KMS-11 (cell line): ENCODE measurements at regions not wholly inside any gene's neighbourhood (a gene's known extent, or its start where the extent isn't known, plus 50 kb on each side); places are given as distances from the start of the nearest gene placed in this dataset.

Experiments
- H2AFZ ChIP-seq: fragments of 200-600 bp; sonication (generic); 2 replicates; pipeline ENCODE4 v1.6.1; 2016; ENCODE audit warnings: antibody characterized with exemption, mixed run types, low read depth
- H3K27ac ChIP-seq: fragments of 200-600 bp; sonication (generic); 2 replicates; pipeline ENCODE4 v1.6.1; 2016; ENCODE audit warnings: mild to moderate bottlenecking, mixed run types
- H3K27me3 ChIP-seq: fragments of 200-600 bp; sonication (generic); 2 replicates; pipeline ENCODE4 v1.6.1; 2017; ENCODE audit warnings: mild to moderate bottlenecking, low read depth, mixed run types, moderate library complexity; ENCODE audit not compliant: insufficient read depth
- H3K36me3 ChIP-seq: fragments of 200-600 bp; sonication (generic); 2 replicates; pipeline ENCODE4 v1.6.1; 2017; ENCODE audit warnings: mild to moderate bottlenecking, mixed run types; ENCODE audit not compliant: insufficient read depth
- H3K4me1 ChIP-seq: fragments of 200-600 bp; sonication (generic); 2 replicates; pipeline ENCODE4 v1.6.1; 2016; ENCODE audit warnings: mild to moderate bottlenecking, low read depth, mixed run types; ENCODE audit not compliant: poor library complexity, severe bottlenecking
- H3K4me2 ChIP-seq: fragments of 200-600 bp; sonication (generic); 2 replicates; pipeline ENCODE4 v1.7.0; 2016; ENCODE audit warnings: mild to moderate bottlenecking, mixed run types
- H3K4me3 ChIP-seq: fragments of 200-600 bp; sonication (generic); IDR thresholded peaks from 2 replicates; pipeline ENCODE4 v1.6.1; 2017; ENCODE audit warnings: low read depth, low read length, mixed read lengths; ENCODE audit not compliant: insufficient read depth
- H3K79me2 ChIP-seq: fragments of 200-600 bp; sonication (generic); 2 replicates; pipeline ENCODE4 v1.6.1; 2016; ENCODE audit warnings: low read depth, mixed run types; ENCODE audit not compliant: insufficient read depth
- H3K9ac ChIP-seq: fragments of 200-600 bp; sonication (generic); 2 replicates; pipeline ENCODE4 v1.6.1; 2016; ENCODE audit warnings: mild to moderate bottlenecking, mixed run types
- H4K20me1 ChIP-seq: fragments of 200-600 bp; sonication (generic); 2 replicates; pipeline ENCODE4 v1.6.1; 2016; ENCODE audit warnings: mild to moderate bottlenecking, mixed run types; ENCODE audit not compliant: insufficient read depth
- CTCF ChIP-seq: fragments of 200-600 bp; sonication (generic); conservative IDR thresholded peaks from 2 replicates; pipeline ENCODE4 v1.6.1; 2017; ENCODE audit warnings: low read depth, mild to moderate bottlenecking, antibody characterized with exemption, low read length, moderate library complexity, mixed read lengths

- H3K36me3 ChIP-seq, result no peaks in the 10 kb centered on the region; the same call in 1 of the 2 replicates
Observed at GRCh38 chr16:31707743-31708335, 165.8 kb upstream of the ZNF267 start.

GRCh38 chr16:31708348-31708747 lies 165.3 kb upstream of the ZNF267 start:
- H3K4me2 ChIP-seq, result no peak overlapping the region
- no peaks in the 10 kb centered on the region; the same call in 1 of the 2 replicates for H3K36me3 ChIP-seq
- no peak overlapping the region for H3K4me3 ChIP-seq
- no peak overlapping the region for H2AFZ ChIP-seq
- peaks cover 4% of the 10 kb centered on the region for H3K4me1 ChIP-seq
- H3K9ac ChIP-seq, result no peak overlapping the region
- H3K79me2 ChIP-seq, result no peaks in the 10 kb centered on the region
- TF ChIP-seq CTCF, result no peak
- no peaks in the 10 kb centered on the region for H4K20me1 ChIP-seq
- H3K27me3 ChIP-seq, result no peaks in the 10 kb centered on the region
- no peak overlapping the region for H3K27ac ChIP-seq

More at GRCh38 chr16:31707743-31708335, 165.8 kb upstream of the ZNF267 start:
- Histone ChIP-seq H2AFZ (no peak overlapping the region), H4K20me1 (no peaks in the 10 kb centered on the region), H3K9ac (no peak overlapping the region), H3K27me3 (no peaks in the 10 kb centered on the region), H3K4me2 (no peak overlapping the region), H3K27ac (no peak overlapping the region), H3K4me3 (no peak overlapping the region), H3K79me2 (no peaks in the 10 kb centered on the region), H3K4me1 (peaks cover 3% of the 10 kb centered on the region)
- no peak for TF ChIP-seq CTCF

- H3K4me3 ChIP-seq, result no peak overlapping the region
- no peak overlapping the region for H3K27ac ChIP-seq
- H3K4me1 ChIP-seq, result peaks cover 6% of the 10 kb centered on the region
- no peaks in the 10 kb centered on the region for H4K20me1 ChIP-seq
- TF ChIP-seq CTCF, result no peak
- H3K9ac ChIP-seq, result no peak overlapping the region
- no peak overlapping the region for H3K4me2 ChIP-seq
- peaks cover 7% of the 10 kb centered on the region for H3K79me2 ChIP-seq
- no peak overlapping the region for H2AFZ ChIP-seq
- no peaks in the 10 kb centered on the region for H3K27me3 ChIP-seq
- no peaks in the 10 kb centered on the region for H3K36me3 ChIP-seq
Observed at GRCh38 chr16:31709181-31709580, 164.4 kb upstream of the ZNF267 start.

GRCh38 chr16:31710134-31710533 lies 163.5 kb upstream of the ZNF267 start:
- H3K9ac ChIP-seq, result no peak overlapping the region
- TF ChIP-seq CTCF, result no peak
- peaks cover 11% of the 10 kb centered on the region for H3K4me1 ChIP-seq
- H3K27ac ChIP-seq, result no peak overlapping the region
- no peaks in the 10 kb centered on the region for H3K27me3 ChIP-seq
- H3K4me3 ChIP-seq, result no peak overlapping the region
- no peak overlapping the region for H3K4me2 ChIP-seq
- no peaks in the 10 kb centered on the region for H4K20me1 ChIP-seq
- no peaks in the 10 kb centered on the region for H3K36me3 ChIP-seq
- H3K79me2 ChIP-seq, result peaks cover 15% of the 10 kb centered on the region
- no peak overlapping the region for H2AFZ ChIP-seq
